Activated T-helper 1 cell treated with anti-CD3 and anti-CD28 coated beads, Interleukin-12 subunit alpha, Interleukin-12 subunit beta, Interleukin-2, Interleukin-4 antibody, amounts not matched to agents 30 ng/mL and 10 ng/mL and 1 ng/mL, durations not matched to agents 14 hours and 24 hours and 36 hours (primary cell): ENCODE measurements at regions not wholly inside any gene's neighbourhood (a gene's known extent, or its start where the extent isn't known, plus 50 kb on each side); places are given as distances from the start of the nearest gene placed in this dataset.

Source experiments
- DNase-seq: peaks from one replicate; pipeline ENCODE4 v3.0.0; 2021; ENCODE audit warnings: low spot score
- H3K27ac Mint-ChIP-seq: one replicate; pipeline ENCODE4 v1.8.0; 2021; ENCODE audit warnings: mild to moderate bottlenecking, mixed read lengths
- H3K27me3 Mint-ChIP-seq: one replicate; pipeline ENCODE4 v1.8.0; 2022; ENCODE audit warnings: mild to moderate bottlenecking, moderate library complexity, mixed read lengths; ENCODE audit not compliant: insufficient read depth
- H3K36me3 Mint-ChIP-seq: one replicate; pipeline ENCODE4 v1.8.0; 2021; ENCODE audit warnings: low read depth, mixed read lengths
- H3K4me1 Mint-ChIP-seq: one replicate; pipeline ENCODE4 v1.8.0; 2021; ENCODE audit warnings: low read depth, mixed read lengths
- H3K4me3 Mint-ChIP-seq: one replicate; pipeline ENCODE4 v1.8.0; 2021; ENCODE audit warnings: mild to moderate bottlenecking, moderate library complexity, mixed read lengths
- H3K9me3 Mint-ChIP-seq: one replicate; pipeline ENCODE4 v1.8.0; 2021; ENCODE audit warnings: mixed read lengths
- intact Hi-C: fragments of 100-400 bp; cut with micrococcal nuclease; formaldehyde crosslinking; loops from one replicate; pipeline ENCODE4 v1.15.1; 2024

DNA sequence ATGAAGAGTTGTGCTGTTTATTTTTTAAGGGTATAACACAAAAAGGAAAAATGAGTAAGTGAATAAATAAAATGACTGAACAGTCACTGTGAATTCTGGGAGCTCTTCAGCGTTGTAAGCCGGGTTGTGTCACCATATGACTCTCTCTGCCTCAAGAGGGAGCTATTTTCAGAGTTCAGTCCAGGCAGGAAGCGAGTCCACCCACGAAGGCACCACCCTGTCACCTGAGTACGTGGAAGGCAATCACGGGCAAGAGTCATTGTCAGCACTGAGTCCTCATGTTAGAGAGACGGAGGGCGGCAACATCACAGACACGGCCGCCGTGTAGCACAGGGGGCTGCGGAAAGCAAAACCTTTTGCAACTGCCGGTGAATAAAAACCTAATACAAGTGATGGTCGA, 227.6 kb downstream of the UTP18 start:
- H3K4me1 Mint-ChIP-seq: peaks cover 5% of the 10 kb centered on the region
- no peak overlapping the region for H3K27ac Mint-ChIP-seq
- H3K9me3 Mint-ChIP-seq: no peaks in the 10 kb centered on the region
- H3K4me3 Mint-ChIP-seq: no peak overlapping the region
- intact Hi-C loops: no loop called here
- peak; percentile 5 for DNase-seq
- peaks cover 8% of the 10 kb centered on the region for H3K27me3 Mint-ChIP-seq
- H3K36me3 Mint-ChIP-seq: no peaks in the 10 kb centered on the region

DNA sequence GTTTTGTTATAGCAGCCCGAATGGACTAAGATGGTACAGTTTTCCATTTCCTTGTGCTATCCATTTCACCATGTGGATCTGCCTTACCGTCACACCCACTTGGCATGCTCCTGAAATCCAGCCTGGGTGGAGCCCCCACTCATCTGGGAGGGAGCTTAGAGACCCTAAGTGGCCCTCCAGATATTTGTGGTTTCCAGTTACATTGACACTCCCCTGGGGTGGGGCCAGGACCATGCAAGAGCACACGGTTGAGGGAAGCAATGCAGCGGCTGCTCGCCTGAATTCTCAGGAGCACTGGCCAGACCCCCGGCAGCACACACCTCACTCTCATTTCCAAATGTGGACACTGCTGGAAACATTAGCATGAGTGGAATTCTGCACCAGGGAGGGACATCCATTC, 231.1 kb downstream of the UTP18 start:
- intact Hi-C loops: no loop called here
- Mint-ChIP-seq H3K4me1 (peaks cover 5% of the 10 kb centered on the region), H3K27ac (no peak overlapping the region), H3K36me3 (no peaks in the 10 kb centered on the region), H3K4me3 (no peak overlapping the region), H3K9me3 (no peaks in the 10 kb centered on the region), H3K27me3 (peaks cover 3% of the 10 kb centered on the region)
- DNase-seq: no peak

DNA sequence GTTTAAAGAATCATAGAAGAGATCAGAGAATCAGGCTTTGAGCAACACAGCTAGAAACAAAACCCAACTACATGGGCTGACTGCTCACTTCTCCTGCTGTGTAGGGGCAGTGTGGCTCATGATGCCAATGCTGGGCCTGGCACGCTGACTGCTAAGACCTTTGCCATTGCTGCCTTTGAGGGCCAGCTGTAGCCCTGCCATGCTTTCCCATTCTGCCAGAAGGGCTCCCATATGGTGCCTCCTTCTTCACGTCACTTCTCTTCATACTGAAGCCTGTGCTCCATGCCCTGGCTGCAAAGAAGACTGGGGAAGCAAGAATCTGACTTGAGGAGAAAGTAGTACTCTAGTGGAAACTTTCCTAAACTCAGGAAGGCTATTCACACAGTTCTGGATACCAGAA, 232.9 kb downstream of the UTP18 start:
- no peaks in the 10 kb centered on the region for H3K36me3 Mint-ChIP-seq
- H3K4me3 Mint-ChIP-seq: no peak overlapping the region
- DNase-seq: no peak
- H3K27ac Mint-ChIP-seq: no peak overlapping the region
- H3K9me3 Mint-ChIP-seq: no peaks in the 10 kb centered on the region
- intact Hi-C loops: no loop called here
- peaks cover 3% of the 10 kb centered on the region for H3K27me3 Mint-ChIP-seq
- no peaks in the 10 kb centered on the region for H3K4me1 Mint-ChIP-seq

- Mint-ChIP-seq H3K27ac (no peak overlapping the region), H3K9me3 (no peaks in the 10 kb centered on the region), H3K27me3 (peaks cover 5% of the 10 kb centered on the region), H3K36me3 (no peaks in the 10 kb centered on the region), H3K4me3 (no peak overlapping the region), H3K4me1 (no peaks in the 10 kb centered on the region)
- no peak for DNase-seq
- intact Hi-C loops: no loop called here
Measured at GRCh38 chr17:51496378-51496777, 236.0 kb downstream of the UTP18 start.

- H3K9me3 Mint-ChIP-seq: no peaks in the 10 kb centered on the region
- H3K4me1 Mint-ChIP-seq: no peaks in the 10 kb centered on the region
- H3K36me3 Mint-ChIP-seq: no peaks in the 10 kb centered on the region
- peaks cover 21% of the 10 kb centered on the region for H3K27me3 Mint-ChIP-seq
- H3K27ac Mint-ChIP-seq: no peak overlapping the region
- DNase-seq: no peak
- H3K4me3 Mint-ChIP-seq: no peak overlapping the region
- intact Hi-C loops: no loop called here
Measured at GRCh38 chr17:51499897-51500296, 239.6 kb downstream of the UTP18 start.

DNA sequence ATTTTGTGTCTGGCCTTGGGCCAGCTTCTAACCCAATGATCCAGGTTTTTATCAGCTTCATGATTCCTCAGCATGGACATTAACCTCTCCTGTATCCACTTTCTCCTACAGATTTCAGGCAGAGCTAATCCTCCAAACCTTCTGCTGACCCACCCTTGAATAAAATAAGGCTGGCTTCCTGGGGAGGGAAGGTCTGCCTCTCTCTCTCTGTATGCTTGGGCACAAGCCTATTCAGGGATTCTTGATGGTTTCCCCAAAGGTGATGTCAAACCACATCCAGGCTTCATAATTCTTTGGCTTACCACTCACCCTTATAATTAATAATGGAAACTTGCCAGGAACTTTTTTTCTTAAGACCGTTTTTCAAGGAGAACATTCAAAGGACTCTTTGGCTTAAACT, 240.1 kb downstream of the UTP18 start:
- Mint-ChIP-seq H3K36me3 (no peaks in the 10 kb centered on the region), H3K9me3 (no peaks in the 10 kb centered on the region), H3K27ac (no peak overlapping the region), H3K4me1 (no peaks in the 10 kb centered on the region), H3K4me3 (no peak overlapping the region), H3K27me3 (peaks cover 21% of the 10 kb centered on the region)
- intact Hi-C loops: no loop called here
- DNase-seq: no peak

DNA sequence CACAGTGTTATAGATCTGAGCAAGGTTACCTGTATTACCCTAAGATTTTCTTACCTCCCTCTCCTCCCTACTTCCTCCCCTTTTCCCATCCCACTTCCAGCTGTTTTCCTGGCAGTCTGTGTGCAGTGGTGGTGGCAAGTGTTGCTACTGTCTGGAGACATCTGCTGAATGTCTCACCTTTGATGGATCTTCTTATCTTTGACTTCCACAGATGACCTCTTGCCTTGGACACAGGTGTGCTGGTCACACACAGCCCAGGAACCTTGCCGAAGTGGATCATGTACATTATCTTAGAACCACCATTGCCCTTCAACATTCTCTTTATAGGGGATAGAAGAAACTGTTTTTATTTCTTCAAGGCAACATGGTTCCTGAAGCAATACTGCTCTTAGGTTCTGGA, 245.1 kb downstream of the UTP18 start:
- peaks cover 30% of the 10 kb centered on the region for H3K27me3 Mint-ChIP-seq
- no peaks in the 10 kb centered on the region for H3K36me3 Mint-ChIP-seq
- no peak overlapping the region for H3K27ac Mint-ChIP-seq
- H3K4me1 Mint-ChIP-seq: no peaks in the 10 kb centered on the region
- no peak for DNase-seq
- no peaks in the 10 kb centered on the region for H3K9me3 Mint-ChIP-seq
- intact Hi-C loops: no loop called here
- no peak overlapping the region for H3K4me3 Mint-ChIP-seq

- no peaks in the 10 kb centered on the region for H3K36me3 Mint-ChIP-seq
- peaks cover 20% of the 10 kb centered on the region for H3K27me3 Mint-ChIP-seq
- DNase-seq: no peak
- no peak overlapping the region for H3K27ac Mint-ChIP-seq
- intact Hi-C loops: no loop called here
- peaks cover 10% of the 10 kb centered on the region for H3K4me1 Mint-ChIP-seq
- no peaks in the 10 kb centered on the region for H3K9me3 Mint-ChIP-seq
- H3K4me3 Mint-ChIP-seq: no peak overlapping the region
Measured at GRCh38 chr17:51507444-51507843, 247.1 kb downstream of the UTP18 start.

DNA sequence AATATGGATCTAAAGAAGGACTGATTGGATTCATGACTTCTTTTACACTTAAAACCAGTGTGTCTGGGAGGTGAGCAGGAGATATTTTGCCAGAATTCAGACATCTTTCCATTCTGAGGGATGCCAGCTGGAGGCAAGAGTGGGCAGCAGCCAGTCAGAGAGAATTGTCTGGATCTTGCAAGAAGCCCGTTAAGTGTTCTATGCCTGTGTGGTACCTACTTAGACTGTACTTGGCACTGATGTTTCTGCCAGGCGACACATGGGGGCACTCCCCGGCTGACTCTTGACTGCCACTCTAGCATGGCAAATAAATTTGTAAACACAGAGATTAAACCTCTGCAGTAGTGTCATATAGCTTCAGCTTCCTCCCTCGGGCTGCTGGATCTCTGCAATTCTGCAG, 247.7 kb downstream of the UTP18 start:
- no peaks in the 10 kb centered on the region for H3K36me3 Mint-ChIP-seq
- H3K4me3 Mint-ChIP-seq: no peak overlapping the region
- no peak for DNase-seq
- no peak overlapping the region for H3K27ac Mint-ChIP-seq
- H3K27me3 Mint-ChIP-seq: peaks cover 20% of the 10 kb centered on the region
- intact Hi-C loops: no loop called here
- H3K4me1 Mint-ChIP-seq: peaks cover 14% of the 10 kb centered on the region
- no peaks in the 10 kb centered on the region for H3K9me3 Mint-ChIP-seq

DNA sequence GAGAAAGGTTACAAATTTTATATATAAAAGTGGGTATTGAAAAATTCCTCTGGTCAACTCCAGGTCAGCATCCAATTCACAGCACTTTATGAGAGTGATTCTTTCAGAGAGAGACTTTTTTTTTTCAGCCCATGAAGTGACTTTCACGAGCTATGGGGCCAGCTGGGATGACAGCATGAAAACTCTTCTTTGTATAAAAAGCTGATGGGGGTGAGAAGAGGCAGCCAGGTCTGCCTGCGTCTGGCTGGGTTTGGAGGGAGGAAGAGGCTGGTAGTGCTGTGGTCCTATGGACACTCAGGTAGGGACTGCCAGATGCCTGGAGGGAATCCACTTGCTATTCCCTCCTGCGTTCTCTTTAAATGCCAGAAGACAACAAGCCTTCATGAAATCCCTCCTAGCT, 250.6 kb downstream of the UTP18 start:
- Mint-ChIP-seq H3K9me3 (no peaks in the 10 kb centered on the region), H3K27me3 (peaks cover 9% of the 10 kb centered on the region), H3K4me3 (no peak overlapping the region), H3K27ac (no peak overlapping the region), H3K4me1 (peaks cover 14% of the 10 kb centered on the region), H3K36me3 (no peaks in the 10 kb centered on the region)
- no peak for DNase-seq
- intact Hi-C loops: no loop called here

GRCh38 chr17:51512220-51512907, 252.0 kb downstream of the UTP18 start:
- H3K4me3 Mint-ChIP-seq: no peak overlapping the region
- no peaks in the 10 kb centered on the region for H3K36me3 Mint-ChIP-seq
- peaks cover 14% of the 10 kb centered on the region for H3K4me1 Mint-ChIP-seq
- H3K27ac Mint-ChIP-seq: no peak overlapping the region
- intact Hi-C loops: no loop called here
- H3K9me3 Mint-ChIP-seq: no peaks in the 10 kb centered on the region
- H3K27me3 Mint-ChIP-seq: peaks cover 6% of the 10 kb centered on the region
- DNase-seq: no peak

DNA sequence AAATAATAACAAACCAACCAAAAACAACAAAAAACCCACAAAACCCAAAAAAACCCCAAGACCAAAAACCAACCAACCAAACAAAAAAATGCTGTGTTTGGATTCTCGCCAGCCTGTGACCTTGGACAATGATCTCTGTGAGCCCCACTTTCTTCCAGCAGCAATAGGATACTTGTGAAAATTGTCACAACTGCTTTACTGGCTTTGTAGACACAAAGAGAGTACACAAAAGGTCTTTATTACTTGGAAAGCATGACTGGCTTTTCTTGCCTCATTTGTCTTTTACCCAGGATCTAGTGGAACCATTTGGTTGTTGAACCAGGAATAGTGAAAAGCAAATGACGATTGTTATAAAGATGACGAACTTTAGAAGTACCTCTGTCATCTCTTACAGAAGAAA, 256.6 kb downstream of the UTP18 start:
- no peaks in the 10 kb centered on the region for H3K9me3 Mint-ChIP-seq
- no peak overlapping the region for H3K4me3 Mint-ChIP-seq
- H3K27ac Mint-ChIP-seq: no peak overlapping the region
- H3K4me1 Mint-ChIP-seq: peaks cover 9% of the 10 kb centered on the region
- intact Hi-C loops: no loop called here
- no peaks in the 10 kb centered on the region for H3K36me3 Mint-ChIP-seq
- peaks cover 2% of the 10 kb centered on the region for H3K27me3 Mint-ChIP-seq
- DNase-seq: no peak

GRCh38 chr17:51524524-51524923, 264.2 kb downstream of the UTP18 start:
- no peaks in the 10 kb centered on the region for H3K9me3 Mint-ChIP-seq
- H3K4me1 Mint-ChIP-seq: no peaks in the 10 kb centered on the region
- H3K27me3 Mint-ChIP-seq: peaks cover 6% of the 10 kb centered on the region
- no peak overlapping the region for H3K27ac Mint-ChIP-seq
- DNase-seq: no peak
- no peak overlapping the region for H3K4me3 Mint-ChIP-seq
- intact Hi-C loops: no loop called here
- no peaks in the 10 kb centered on the region for H3K36me3 Mint-ChIP-seq

DNA sequence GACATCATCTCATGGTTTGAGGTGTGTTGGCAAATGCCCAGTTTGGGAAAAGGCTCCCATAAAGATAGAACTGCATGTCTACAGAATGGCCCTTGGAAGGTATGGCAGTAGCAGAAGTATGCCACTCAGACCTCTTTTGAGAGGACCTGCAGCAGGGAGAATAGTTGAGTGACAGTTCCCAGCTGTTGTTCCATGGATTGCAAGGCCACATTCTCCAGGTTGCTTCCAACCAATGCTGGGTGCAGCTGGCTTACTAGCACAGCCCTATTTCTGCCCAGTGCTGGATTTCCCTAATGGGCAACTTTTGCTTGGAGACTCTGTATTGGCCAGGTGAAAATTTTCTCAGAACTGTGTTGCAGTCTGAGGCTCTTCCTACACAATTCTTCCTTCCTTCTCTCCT, 266.2 kb downstream of the UTP18 start:
- H3K27ac Mint-ChIP-seq: no peak overlapping the region
- no peaks in the 10 kb centered on the region for H3K36me3 Mint-ChIP-seq
- no peaks in the 10 kb centered on the region for H3K9me3 Mint-ChIP-seq

More for the DNA sequence above, 266.2 kb downstream of the UTP18 start:
- no peak overlapping the region for H3K4me3 Mint-ChIP-seq
- no peak for DNase-seq
- H3K4me1 Mint-ChIP-seq: no peaks in the 10 kb centered on the region
- peaks cover 6% of the 10 kb centered on the region for H3K27me3 Mint-ChIP-seq
- intact Hi-C loops: no loop called here
